Astrocyte of the cerebellum (primary cell): ENCODE measurements at regions not wholly inside any gene's neighbourhood (a gene's known extent, or its start where the extent isn't known, plus 50 kb on each side); places are given as distances from the start of the nearest gene placed in this dataset.

ENCODE experiments used
- DNase-seq: peaks from one replicate; pipeline ENCODE4 v3.0.0-alpha.2; 2011; ENCODE audit warnings: low read depth
- H3K4me3 ChIP-seq: 2 replicates; pipeline ENCODE4 v1.5.1; 2011; ENCODE audit warnings: mild to moderate bottlenecking, low read depth, low read length, moderate library complexity
- in situ Hi-C: cut with HindIII; loops from 2 replicates; pipeline ENCODE4 v1.10.0; 2017; ENCODE audit warnings: low sequenced_read_pairs
- TF ChIP-seq, protein P1 (sequence below): IDR thresholded peaks from 2 replicates; pipeline ENCODE4 v1.5.1; 2012; ENCODE audit warnings: low read length, low read depth, moderate library complexity, mild to moderate bottlenecking; ENCODE audit errors: missing control alignments

- in situ Hi-C loops, result no loop called here
- H3K4me3 ChIP-seq, result no peak overlapping the region
- no peak for DNase-seq
- TF ChIP-seq, protein P1, sequence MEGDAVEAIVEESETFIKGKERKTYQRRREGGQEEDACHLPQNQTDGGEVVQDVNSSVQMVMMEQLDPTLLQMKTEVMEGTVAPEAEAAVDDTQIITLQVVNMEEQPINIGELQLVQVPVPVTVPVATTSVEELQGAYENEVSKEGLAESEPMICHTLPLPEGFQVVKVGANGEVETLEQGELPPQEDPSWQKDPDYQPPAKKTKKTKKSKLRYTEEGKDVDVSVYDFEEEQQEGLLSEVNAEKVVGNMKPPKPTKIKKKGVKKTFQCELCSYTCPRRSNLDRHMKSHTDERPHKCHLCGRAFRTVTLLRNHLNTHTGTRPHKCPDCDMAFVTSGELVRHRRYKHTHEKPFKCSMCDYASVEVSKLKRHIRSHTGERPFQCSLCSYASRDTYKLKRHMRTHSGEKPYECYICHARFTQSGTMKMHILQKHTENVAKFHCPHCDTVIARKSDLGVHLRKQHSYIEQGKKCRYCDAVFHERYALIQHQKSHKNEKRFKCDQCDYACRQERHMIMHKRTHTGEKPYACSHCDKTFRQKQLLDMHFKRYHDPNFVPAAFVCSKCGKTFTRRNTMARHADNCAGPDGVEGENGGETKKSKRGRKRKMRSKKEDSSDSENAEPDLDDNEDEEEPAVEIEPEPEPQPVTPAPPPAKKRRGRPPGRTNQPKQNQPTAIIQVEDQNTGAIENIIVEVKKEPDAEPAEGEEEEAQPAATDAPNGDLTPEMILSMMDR, result no peak
These were observed 1134.1 kb downstream of the EPHA3 start for GRCh38 chr3:90241481-90241880.

DNA sequence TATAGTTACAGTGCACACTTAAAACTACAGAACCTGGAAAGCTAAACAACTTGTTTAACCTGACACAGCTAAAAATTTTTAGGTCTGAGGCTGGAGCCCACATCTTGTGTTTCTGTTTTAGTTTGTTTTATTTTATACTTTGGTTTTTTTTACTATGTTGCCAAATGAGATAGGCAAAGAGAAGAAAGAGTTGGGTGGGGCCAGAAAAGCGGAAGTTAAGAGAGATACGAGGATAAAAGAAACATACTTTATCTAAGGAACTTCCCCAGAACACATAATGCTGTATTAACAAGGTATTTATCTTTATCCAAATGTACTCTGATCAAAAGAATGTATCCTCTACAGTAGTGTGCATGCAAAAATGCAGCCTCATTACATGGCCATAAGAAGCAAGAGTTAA, 1145.7 kb downstream of the EPHA3 start:
- TF ChIP-seq, protein P1, result no peak
- in situ Hi-C loops, result no loop called here

DNA sequence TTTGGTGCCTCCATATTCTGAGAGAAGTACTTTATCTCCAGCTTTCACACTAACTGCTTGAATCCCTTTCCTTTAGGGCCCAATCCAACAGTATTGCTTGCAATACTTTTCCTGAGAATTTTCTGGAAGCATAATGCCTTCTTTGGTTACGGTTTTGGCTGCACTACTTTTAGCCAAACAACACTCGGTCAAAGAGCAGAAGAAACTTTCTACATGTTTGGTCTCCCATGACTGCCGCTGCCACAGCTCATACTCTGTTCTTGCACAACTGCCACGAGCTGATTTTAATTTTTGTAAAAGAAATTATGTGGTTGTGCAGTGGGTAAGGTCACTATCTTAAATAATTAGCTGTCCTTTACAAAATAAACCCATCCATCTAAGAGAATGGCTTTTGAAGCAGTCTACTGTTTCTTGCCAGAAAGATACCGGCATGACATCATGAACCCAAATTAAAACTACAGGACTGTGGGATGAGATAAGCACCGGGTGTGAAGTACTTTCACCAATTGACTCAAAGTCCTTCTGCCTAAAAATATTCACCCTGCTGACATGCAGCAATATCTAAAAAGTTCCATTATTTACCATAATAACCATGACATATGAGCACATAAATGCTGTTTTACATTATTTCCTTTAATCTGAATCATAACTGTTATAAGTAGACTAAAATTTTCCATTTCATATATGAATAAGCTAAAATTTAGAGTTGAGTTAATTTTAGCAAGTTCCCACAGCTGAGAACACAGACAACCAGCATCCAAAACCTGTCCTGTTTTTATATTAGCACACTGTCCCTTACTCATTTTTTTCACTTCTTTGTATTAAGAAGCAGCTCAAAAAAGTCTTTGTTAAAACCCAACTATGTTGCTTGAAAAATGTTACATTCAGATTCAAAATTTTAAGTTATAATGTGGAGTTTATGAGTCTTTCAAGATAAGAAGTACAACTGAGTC, 1154.3 kb downstream of the EPHA3 start:
- H3K4me3 ChIP-seq, result no peak overlapping the region
- no peak for DNase-seq
- in situ Hi-C loops, result no loop called here
- TF ChIP-seq, protein P1, result no peak

More for the DNA sequence above, 1145.7 kb downstream of the EPHA3 start:
- no peak for DNase-seq
- no peak overlapping the region for H3K4me3 ChIP-seq
